GM18505 (cell line): ENCODE measurements at regions not wholly inside any gene's neighbourhood (a gene's known extent, or its start where the extent isn't known, plus 50 kb on each side); places are given as distances from the start of the nearest gene placed in this dataset.
"Not testable (repeated sequence)": the region's sequence is repeated elsewhere in the genome, so short reads cannot be mapped to it uniquely, and the experiment has no call there.

Experiments used
- ATAC-seq: cut with Tn5 transposase; IDR thresholded peaks from one replicate; pipeline ENCODE4 v1.9.1; 2021; ENCODE audit not compliant: unreplicated experiment
- POLR2A ChIP-seq: IDR thresholded peaks from 4 replicates; pipeline ENCODE4 v1.6.1; 2011; ENCODE audit warnings: borderline replicate concordance; ENCODE audit not compliant: insufficient read depth, insufficient read length; ENCODE audit errors: extremely low read depth

DNA sequence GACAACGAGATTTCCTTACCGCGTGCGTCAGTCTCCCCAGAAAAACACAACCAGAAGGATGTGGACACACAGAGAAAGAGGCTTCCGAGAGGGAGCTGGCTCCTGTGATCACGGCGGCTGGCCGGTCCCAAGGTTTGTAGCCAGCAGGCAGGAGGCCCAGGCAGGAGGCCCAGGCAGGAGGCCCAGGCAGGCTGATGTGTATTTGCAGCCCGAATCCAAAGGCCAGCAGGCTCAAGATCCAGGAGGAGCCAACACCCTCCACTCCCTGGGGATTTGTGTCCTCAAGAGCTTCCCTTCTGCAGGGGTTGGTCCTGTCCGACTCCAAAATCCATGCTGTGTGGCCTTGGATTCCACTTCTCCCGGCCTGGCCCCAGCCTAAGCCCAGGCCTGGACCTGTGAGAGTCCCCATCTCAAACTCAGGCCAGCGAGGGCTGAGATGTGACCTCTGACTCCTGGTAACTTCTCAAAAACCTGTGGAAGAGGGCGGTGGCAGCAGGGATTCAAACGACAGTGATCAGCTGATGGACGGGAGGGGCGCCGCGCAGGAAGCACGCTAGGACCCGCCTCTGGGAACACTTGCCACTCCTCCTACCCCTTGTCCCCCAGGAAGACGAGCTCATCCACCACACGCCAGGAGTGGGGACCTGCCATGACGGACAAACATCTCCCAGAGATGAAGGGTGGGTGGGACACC, 75.0 kb upstream of the PPP1R26 start:
- no peak for ATAC-seq
- no peak for TF ChIP-seq POLR2A

DNA sequence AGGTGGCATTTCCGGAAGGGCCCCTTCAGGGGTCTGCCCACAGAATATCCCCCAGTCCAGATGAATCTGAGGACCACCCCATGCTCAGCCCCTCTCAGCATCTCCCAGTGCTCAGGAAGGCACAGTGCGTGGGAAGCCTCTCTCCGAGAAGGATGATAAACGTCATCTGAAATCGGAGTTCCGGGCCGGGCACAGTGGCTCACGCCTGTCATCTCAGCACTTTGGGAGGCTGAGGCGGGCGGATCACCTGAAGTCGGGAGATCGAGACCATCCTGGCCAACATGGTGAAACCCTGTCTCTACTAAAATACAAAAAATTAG, 74.5 kb upstream of the PPP1R26 start:
- not testable (repeated sequence) for ATAC-seq

DNA sequence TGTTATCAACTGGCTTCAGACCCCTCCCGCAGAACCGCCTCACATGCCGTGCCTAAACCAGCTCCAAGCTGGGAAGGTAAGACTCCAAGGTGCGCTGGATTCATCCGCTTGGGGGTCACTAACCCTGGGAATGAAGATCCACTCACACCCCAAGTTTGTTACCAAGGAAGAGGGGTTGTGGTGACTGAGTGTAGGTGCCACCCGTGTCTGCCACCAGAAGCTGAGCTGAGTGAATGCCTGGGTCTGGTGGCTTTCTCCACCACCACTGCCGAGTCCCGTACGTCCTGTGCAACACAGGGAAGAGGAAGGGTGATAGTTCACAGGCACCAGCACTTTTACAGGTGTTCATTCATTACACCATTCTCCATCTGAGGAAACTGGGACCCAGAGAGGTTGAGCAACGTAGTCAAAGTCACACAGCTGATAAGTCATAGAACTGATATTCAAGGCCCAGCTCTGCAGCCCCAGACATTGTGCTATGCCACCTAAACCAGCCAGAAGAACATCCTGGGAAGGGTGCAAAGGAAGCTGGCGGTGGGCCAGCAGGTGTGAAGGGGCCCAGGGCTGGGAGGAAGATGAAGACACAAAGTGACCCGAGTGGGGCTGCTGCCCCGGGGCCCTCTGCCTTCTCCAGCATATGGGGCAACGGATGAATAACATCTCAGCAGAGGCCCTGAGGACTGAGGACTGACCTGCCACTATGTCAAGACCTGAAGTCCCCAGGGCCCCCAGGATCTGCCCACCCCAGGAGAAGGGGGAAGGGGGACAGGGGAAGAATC, 70.9 kb upstream of the PPP1R26 start:
- TF ChIP-seq POLR2A: no peak
- no peak for ATAC-seq

DNA sequence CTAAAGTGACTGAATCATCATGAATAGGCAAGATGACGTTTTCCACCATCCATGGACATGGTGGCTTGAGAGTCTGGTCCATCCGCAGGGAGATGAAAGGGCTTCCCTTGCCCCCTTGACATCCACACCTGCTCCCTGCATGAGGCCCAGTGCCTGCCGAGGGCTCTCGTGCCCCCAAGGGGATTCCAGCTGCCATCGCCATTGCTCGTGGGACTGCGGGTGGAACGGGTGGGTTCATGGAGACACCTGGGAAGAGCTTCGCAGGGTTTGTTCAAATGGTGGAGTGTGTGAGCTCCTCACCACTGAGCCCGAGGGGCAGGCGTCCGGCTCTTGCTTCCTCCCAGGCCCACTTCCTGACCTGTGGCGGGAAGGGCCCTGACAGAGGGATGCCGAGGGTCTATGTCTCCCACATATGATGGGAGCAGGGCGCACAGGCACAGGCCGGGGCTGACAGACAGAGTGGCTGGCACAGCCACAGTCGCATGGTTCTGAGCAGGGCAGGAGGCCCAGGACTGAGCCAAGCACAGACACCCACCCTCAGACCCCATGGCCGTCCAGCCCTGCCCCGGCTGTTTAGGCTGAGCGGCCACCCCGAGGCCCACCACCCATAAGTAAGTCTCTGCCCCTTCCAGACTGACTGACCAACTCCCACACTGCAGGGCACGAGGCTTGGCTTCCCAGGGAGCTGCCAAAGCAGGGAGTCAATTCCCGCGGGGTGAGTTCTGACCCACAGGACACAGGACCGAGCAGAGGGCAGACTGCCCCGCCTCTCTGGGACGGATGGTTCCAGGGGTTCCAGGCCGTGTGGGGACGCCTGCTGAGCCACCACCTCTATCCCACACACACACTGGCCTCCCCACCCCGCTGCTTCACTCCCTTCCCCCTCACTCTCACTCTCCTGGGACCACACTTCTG, 70.0 kb upstream of the PPP1R26 start:
- ATAC-seq: no peak
- TF ChIP-seq POLR2A: no peak

DNA sequence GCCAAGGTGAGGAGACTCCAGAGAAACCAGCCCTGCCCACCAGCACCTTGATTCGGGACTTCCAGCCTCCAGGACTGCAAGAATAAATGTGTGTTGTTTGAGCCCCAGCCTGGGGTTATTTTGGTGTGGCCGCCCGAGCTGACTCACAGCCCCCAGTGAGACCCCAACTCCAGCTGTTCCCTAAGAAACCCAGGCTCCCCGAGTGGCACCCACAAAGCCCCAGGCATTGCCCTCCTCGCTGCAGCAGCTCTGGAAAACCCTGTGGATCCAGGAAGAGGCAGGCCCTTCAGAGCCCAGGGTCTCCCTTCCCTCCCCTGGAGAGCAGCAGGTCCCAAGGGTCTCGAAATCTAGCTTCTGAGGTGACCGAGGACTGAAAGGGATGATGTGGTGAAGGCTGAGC, 69.2 kb upstream of the PPP1R26 start:
- ATAC-seq: no peak
- TF ChIP-seq POLR2A: no peak

DNA sequence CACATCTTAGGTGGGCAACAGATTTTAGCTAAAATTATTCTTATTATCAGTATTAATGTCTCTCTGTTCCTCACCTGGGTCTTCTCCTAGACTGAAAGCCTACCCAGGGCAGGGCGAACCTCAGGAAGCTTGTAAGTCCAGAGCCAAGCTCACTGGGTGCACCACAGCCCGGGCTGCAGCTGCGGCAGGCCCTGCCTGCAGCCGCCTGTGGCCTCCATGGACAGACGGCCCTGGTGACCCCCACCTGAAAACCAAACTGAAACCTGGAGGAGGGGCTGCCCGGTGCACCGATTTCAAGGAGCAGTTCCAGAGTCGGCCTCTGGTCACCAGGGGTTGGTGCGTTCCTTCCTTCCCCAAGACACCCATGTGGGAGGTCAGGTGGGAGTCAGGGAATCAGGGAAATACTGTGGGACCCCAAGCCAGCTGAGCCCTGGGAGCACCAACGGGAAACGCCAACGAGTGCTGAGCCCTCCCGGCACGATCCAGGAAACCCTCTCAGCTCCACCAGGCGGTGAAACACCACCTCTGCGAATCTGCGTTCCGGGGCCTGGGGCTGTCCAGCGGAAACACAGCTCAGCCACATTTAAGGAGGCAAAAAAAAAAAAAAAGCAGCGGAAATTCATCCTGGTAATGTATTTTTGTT, 68.6 kb upstream of the PPP1R26 start:
- no peak for ATAC-seq
- TF ChIP-seq POLR2A: no peak

DNA sequence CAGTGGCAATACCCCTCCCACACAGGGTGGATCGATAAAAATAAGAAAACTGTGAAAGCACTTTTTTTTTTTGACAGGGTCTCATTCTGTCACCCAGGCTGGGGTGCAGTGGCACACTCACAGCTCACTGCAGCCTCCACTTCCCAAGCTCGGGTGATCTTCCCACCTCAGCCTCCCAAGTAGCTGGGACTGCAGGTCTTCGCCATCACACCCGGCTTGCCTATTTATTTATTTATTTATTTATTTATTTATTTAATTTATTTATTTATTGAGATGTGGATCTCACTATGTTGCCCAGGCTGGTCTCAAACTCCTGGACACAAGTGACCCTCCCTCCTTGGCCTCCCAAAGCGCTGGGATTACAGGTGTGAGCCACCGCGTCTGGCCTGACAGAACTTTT, 68.0 kb upstream of the PPP1R26 start:
- ATAC-seq: not testable (repeated sequence)

DNA sequence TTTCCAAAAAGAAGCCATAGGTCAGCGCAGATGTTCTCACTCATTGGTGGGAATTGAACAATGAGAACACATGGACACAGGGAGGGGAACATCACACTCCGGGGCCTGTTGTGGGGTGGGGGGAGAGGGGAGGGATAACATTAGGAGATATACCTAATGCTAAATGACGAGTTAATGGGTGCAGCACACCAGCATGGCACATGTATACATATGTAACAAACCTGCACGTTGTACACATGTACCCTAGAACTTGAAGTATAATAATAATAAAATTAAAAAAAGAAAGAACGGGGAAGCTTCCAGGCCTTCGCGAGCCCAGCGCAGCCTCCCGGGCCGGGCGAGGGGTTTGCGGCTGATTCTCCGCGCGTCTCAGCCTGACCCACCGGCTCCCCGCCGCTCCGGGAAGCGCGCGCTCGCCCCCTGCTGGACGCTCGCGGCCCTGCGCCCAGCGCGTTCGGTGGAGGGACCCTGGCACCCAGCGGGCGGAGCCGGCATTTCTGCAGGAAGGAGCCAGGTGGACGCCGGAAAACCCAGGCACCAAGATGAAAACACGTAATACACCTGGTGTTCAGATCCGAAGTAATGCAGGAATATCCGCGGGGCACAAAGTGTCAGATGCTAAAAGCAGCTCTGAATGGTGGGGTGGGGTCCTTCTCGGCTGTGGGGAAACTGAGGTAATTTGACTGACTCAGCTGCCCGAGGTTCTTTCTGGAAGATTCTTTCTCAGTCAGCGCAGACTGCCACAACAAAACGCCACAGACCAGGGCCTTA, 67.1 kb upstream of the PPP1R26 start:
- ATAC-seq: peak; percentile 65

DNA sequence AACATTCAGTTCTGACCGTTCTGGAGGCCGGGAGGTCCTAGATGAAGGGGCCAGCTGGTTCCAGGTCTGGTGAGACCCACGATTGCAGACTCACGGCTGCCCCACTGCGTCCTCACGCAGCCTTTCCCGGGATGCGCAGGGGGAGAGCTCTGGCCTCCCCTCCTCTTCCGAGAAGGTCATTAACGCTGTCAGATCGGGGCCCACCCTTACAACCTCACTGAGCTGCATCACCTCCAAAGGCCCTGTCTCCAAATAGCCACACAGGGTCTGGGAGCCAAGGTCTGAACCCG, 66.6 kb upstream of the PPP1R26 start:
- no peak for TF ChIP-seq POLR2A
- ATAC-seq: no peak

DNA sequence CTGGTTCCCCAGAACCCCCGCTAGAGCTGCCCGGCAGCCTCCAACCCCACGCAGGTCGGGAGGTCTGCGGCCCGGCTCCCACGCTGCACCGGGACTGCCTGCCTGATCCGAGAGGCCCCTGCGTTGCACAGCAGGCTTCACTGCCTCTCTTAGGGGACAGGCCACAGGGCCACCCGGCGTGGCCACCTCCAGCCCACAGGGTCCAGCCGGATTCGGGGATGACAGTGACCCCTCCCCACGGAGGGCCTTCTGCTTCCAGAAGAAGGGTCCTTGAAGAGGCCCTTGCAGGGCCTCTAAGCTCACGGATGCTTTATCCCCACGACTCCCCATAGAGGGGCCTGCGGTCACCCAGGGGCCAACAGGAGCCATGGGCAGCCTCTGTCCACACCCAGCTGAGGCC, 66.1 kb upstream of the PPP1R26 start:
- TF ChIP-seq POLR2A: no peak
- no peak for ATAC-seq

DNA sequence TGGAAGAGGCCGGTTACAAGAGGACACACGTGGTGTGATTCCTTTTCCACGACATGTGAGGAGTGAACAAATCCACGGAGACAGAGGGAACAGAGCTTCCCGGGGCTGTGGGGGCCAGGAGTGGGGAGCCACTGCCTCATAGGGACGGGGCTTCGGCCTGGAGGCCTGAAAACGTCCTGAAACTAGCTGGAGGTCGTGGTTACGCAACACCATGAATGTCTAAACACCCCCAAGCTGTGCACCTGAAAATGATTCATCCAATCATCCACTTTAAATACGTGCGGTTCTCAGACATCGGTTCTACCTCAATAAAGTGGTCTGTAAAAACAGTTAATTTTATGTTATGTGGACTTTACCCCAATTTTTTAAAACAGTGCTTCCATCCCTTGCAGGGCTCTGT, 65.3 kb upstream of the PPP1R26 start:
- no peak for TF ChIP-seq POLR2A
- no peak for ATAC-seq

DNA sequence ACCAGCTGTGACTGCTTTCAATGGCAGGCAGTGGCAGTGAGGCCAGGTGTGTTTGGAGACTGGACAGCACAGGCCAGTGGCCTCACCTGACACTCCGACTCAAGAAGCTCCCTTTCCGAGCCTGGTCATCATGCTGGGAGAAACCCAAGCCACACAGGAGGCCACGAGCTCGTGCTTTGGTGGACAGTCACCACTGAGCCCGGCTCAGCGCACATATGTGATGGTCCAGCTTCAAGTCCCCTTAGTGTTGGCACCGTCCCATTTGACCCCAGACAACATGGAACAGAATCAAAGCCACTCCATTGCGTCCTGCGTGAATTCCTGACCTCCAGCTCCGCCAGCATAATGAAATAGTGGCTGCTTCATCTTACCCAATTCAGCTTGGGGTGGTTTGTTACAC, 64.0 kb upstream of the PPP1R26 start:
- no peak for TF ChIP-seq POLR2A
- no peak for ATAC-seq

DNA sequence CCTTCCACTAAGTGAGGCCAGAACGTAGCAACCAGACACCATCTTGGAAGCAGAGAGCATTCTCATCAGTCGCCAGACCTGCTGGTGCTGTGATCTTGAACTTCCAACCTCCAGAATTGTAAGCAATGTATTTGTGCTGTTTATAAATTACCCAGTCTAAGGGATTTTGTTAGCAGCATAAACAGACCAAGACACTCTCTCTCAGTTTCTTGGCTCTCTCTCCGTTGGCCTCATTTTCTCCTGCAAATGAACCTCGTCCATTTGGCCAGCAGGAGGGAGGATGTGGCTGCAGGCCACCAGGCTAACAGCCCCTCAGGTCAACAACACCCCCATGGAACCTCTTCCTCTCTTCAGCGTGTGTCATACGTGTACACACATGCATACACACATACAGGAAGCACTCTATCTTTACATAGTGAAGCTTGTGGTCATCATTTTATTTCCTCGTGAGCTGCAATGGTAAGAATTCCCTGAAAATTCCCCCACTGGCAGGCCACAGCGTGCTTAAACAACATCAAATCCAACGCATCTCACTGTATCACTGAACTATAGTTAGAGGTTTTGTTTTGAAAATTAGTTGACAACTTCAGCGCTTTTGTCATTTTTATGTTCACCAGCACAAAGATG, 62.8 kb upstream of the PPP1R26 start:
- no peak for TF ChIP-seq POLR2A
- no peak for ATAC-seq
